GM19438 (cell line): ENCODE measurements at regions not wholly inside any gene's neighbourhood (a gene's known extent, or its start where the extent isn't known, plus 50 kb on each side); places are given as distances from the start of the nearest gene placed in this dataset.
"Not testable (repeated sequence)": the region's sequence is repeated elsewhere in the genome, so short reads cannot be mapped to it uniquely, and the experiment has no call there.

ENCODE experiments used
- ATAC-seq: cut with Tn5 transposase; IDR thresholded peaks from one replicate; pipeline ENCODE4 v1.9.1; 2021; ENCODE audit warnings: low read depth; ENCODE audit not compliant: unreplicated experiment

DNA sequence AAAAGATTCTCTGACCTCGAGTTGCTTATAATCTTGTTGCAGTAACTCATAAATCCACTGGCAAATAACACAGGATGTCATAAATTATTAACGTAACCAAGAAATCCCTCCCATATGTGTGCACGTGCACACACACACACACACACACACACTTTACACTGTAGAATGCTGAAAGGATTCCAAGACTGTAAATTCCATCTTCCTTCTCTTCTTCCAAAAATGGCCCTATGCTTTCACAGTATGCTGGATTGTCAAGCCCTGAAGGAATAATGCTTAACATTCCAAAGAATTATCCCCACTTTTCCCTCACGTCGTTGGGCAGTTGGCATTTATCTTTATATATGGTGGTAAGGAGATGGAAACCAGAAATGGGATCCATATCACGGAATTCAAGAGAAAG, 117.5 kb upstream of the CRIM1 start:
- no peak for ATAC-seq

DNA sequence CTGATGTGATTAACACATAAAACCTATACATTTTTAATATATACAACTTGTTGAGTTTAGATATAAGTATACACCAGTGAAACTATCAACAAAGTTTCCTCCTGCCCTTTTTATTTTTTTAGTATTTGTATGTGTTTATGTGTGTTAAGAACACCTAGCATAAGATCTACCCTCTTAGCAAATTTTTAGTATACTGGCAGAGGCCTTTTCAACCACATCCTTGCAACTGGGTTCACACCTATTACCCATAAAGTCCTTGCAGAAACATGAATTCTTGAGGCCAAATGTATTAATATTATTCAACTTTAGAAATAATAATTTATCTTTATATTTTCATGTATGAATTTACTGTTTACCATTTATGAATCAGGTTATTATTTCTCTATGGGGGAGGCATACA, 119.7 kb upstream of the CRIM1 start:
- no peak for ATAC-seq

DNA sequence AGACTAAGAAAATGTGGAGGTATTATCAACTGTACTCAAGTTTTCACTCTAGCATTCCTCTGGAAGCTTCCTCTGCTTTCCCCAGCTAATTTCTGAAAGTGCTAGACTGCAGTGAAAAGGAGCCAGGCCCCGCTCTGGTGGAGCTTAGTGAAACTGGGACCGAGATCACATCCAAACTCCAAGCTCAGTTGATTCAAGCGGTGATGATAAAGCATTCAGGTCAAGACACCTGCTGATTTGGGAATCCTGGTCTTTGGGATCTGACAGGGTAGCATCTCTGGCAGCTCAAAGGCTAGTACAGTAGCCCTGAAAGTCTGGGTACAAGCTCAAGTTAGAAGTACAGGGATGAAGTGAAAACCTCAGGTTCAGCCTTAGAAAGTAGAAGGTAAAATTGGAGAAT, 120.2 kb upstream of the CRIM1 start:
- no peak for ATAC-seq

DNA sequence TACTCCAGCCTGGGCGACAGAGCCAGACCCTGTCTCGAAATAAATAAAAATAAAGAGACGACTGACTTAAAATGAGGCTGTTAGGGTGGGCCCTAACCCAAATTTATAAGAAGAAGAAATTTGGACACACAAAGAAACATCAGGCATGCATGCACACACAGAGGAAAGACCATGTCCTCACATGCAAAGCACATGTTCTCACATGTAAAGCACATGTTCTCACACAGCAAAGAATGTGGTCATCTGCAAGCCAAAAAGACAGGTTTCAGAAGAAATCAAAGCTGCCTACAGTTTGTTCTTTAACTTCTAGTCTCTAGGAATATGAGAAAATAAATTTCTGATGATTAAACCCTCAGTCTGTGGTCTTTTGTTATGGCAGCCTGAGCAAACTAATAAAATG, 132.3 kb upstream of the CRIM1 start:
- ATAC-seq, result no peak

DNA sequence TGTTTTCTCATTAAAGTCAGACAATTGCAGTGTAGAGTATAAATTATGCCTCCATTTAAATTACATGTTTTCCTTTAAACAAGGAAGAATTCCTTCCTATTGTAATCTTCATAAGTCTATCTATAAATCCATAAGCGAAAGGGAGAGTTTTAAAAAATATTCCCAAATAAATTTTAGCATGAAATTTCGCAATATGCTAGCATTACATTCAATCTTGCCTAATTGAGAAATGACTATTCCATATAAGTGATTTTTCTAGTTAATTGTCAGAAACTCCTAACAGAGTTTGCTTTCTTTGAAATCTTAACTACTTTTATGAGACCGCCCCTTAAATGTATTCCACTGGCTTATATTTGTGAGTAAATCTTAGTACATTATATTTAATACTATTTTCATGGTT, 133.1 kb upstream of the CRIM1 start:
- ATAC-seq, result no peak

DNA sequence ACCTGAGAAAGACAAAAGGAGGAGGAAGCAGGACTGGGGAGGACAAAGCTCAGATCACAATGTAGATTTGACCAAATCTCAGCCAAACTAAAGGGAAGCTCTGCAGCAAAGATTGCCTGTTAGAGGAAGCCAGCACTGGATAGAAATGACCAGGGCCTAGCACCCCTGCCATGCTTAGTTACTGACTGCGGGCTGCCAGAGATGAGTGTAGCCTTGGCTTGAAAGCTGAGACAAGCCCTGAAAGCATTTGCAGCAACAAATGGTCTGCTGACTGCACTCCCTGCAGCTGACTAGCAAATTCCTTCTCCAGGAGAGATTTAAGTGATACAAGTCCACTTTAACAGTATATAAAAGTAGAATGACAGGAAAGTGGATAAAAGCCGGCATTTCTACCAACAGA, 140.9 kb upstream of the CRIM1 start:
- no peak for ATAC-seq

DNA sequence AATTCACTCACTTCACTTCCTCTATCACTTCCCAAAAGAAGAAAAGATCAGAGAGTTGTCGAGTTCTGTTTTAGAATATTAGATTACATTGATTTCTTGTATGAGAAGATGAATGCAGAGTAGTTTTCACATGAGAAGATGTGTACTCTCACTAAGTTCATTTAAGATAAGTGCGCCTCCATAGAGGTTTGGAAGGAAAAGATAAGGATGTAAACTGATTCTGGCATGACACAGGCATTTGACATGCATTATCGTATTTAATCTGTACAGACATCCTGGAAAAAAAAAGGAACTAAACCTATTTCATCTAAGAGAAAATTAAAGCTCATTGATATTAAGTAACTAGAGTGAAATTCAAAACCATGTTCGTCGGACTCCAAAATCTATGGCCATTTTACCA, 152.2 kb upstream of the CRIM1 start:
- ATAC-seq, result no peak

DNA sequence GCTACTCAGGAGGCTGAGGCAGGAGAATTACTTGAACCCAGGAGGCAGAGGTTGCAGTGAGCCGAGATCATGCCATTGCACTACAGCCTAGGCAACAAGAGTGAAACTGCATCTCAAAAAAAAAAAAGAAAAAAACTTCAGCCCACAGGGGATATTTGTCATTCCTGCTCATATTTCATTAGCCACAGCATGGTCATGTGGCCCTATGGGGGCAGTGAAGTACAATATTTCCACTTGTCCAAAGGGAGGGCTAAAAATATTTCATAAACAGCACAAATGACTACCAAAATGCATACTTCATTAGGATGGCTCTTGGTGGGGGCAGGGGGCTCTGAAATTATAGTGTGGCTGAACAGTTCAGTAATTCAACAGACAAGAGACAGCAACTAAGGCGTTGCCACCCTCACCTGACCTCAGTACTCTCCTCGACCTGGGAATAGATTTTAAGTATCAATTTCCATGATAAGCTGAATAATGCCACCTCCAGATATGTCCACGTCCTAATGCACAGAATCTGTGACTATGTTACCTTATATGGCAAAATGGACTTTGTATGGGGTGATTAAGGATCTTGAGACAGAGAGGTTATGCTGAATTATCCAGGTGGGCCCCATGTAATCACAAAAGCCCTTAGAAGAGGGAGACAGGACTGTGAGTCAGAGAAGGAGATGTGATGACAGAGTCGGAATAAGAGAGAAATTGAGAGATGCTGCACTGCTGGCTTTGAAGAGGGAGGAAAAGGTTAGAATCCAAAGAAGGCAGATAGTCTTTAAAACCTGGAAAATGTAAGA, 158.2 kb upstream of the CRIM1 start:
- no peak for ATAC-seq

DNA sequence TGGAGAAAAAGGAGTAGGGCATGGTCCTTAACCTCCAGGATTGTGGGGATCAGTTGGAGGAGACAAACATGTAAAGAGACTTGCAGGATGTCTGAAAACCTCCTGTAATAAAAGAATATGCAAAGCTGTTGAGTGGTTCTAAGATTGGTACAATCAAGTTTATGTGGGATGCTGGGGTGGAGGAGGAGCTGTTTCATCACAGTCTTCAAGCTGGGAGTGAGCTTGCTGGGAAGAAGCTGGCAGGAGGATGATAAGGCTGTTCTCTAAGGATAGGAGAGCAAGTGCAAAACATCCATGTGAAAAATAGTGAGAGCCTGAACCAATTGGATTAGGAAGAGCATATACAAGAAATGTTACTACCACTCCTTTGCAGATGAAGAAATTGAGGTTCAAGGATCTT, 161.9 kb upstream of the CRIM1 start:
- ATAC-seq, result no peak

DNA sequence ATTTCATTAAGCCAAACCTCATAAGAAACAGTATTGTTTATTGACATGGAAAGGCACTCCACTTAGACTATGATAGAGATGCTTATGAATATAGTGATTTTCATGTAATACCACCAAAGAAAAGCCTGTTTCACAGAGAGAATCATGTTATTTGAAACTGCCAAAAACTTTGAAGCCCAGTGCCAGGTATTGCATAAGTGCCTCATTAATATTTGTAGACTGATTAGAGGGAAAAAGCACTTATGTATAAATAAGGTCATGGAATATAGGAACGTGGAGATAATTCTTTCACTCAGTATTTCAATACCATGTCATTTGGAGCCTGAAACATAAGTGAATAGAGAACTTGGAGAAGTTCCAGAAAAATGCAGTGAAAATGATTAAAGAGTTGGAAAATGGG, 162.6 kb upstream of the CRIM1 start:
- no peak for ATAC-seq

DNA sequence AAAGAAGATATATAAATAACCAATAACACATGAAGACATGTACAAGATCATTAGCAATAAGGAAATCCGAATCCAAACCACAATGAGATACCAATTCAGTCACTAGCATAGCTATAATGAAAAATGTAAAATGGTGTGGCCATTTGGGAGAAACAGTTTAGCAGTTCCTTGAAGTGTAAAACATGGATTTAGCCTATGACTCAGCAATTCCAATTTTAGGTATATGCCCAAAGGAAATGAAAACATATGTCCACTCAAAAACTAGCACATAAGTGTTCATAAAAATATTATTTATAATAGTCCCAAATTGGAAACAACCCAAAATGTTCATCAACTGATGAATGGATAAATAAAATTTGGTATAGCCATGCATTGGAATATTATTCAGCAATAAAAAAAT, 165.5 kb upstream of the CRIM1 start:
- no peak for ATAC-seq

DNA sequence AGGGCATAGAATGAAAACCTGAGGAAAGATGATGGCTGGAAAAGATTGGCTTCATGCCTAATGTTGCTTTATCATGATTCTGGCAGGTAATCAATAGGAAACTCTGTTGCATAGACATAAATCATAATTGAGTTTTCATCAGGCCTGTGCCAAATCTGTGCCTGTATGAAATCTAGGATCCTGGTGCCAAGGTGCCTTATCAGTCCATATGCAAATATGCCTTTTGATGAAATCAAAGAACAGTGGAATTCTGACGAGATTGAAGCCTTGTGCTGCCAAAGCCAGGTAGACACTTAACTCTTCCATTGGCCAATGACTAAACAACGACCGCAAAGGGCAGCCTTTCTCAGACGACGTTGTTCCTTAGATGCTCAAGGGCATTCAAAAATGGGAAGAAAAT, 170.0 kb upstream of the CRIM1 start:
- ATAC-seq, result no peak

DNA sequence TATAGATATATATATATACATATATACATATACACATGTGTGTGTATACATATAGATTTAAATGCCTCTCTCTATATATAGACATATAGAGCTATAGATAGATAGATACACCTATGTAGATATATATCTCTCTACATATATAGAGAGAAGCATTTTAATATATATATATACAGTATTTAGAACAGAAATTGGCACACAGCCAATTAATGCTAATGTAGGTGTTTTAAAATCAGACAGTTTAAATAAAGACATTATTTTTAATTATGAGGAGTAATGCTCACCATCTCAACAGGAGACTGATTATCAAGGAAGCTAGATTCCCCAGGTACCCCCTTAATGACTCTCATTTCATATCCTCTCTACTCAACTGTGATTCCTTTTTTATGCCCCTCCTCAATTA, 170.7 kb upstream of the CRIM1 start:
- no peak for ATAC-seq

DNA sequence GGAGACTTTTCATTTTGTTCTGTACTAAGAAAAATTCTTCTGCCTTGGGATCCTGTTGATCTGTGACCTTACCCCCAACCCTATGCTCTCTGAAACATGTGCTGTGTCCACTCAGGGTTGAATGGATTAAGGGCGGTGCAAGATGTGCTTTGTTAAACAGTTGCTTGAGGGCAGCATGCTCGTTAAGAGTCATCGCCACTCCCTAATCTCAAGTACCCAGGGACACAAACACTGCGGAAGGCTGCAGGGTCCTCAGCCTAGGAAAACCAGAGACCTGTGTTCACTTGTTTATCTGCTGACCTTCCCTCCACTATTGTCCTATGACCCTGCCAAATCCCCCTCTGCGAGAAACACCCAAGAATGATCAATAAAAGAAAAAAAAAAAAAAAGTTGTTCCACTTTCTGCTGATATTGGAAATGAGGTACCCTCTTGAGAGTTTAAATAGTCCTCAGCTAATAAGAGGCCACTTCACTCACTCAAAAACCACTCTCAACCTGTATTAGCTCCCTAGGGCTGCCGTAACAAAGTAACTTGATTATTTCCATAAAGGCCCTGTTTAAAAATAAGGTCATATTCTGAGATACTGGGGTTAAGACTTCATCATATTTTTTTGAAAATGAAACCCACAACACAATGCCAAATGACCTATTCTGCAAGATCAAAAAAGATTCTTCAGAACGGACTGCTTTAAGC, 174.6 kb upstream of the CRIM1 start:
- not testable (repeated sequence) for ATAC-seq

DNA sequence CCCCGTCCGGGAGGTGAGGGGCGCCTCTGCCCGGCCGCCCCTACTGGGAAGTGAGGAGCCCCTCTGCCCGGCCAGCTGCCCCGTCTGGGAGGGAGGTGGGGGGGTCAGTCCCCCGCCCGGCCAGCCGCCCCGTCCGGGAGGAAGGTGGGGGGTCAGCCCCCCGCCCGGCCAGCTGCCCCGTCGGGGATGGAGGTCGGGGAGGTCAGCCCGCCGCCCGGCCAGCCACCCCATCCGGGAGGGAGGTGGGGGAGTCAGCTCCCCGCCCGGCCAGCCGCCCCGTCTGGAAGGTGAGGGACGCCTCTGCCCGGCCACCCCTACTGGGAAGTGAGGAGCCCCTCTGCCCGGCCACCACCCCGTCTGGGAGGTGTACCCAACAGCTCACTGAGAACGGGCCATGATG, 175.3 kb upstream of the CRIM1 start:
- ATAC-seq, result not testable (repeated sequence)

DNA sequence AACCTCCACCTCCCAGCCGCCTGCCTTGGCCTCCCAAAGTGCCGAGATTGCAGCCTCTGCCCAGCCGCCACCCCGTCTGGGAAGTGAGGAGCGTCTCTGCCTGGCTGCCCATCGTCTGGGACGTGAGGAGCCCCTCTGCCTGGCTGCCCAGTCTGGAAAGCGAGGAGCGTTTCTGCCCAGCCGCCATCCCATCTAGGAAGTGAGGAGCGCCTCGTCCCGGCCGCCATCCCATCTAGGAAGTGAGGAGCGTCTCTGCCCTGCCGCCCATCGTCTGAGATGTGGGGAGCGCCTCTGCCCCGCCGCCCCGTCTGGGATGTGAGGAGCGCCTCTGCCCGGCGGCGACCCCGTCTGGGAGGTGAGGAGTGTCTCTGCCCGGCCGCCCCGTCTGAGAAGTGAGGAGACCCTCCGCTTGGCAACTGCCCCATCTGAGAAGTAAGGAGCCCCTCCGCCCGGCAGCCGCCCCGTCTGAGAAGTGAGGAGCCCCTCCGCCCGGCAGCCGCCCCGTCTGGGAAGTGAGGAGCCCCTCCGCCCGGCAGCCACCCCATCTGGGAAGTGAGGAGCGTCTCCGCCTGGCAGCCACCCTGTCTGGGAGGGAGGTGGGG, 175.8 kb upstream of the CRIM1 start:
- not testable (repeated sequence) for ATAC-seq

DNA sequence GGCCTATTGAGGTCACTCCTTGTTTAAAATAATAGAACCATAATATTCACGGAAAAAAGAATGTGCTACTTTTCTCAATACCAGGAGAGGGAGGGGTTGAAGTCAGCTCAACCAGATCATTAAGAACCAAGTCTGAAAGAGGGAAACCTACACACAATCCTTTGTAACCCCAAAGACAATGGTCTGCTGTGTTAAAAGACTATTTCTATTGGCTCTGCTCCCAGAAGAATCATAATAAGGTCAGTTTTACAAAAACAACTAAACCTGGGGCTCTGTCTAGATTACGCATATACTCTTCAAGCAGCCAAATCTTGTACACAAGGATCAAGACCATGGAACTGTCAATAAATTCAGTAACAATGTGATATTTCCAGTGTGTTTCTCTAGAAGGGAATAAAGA, 177.2 kb upstream of the CRIM1 start:
- ATAC-seq, result no peak

DNA sequence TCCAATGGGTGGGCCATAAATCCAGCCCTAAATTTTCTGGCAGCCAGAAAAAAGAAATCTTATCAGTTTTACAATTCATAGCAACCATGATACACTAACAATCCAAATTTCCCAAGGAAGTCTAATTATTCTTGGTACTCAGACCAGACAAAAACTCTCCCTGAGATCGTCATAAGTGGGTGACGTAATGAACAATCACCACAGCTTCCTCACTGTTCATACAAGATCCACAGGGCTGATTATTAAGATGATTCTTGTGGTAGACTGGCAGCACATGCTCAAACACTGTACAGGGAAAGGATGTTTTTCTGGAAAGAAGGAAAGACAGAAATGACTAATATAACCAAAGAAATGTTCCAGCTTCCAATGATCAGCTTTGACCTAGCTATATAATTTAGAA, 178.3 kb upstream of the CRIM1 start:
- no peak for ATAC-seq

DNA sequence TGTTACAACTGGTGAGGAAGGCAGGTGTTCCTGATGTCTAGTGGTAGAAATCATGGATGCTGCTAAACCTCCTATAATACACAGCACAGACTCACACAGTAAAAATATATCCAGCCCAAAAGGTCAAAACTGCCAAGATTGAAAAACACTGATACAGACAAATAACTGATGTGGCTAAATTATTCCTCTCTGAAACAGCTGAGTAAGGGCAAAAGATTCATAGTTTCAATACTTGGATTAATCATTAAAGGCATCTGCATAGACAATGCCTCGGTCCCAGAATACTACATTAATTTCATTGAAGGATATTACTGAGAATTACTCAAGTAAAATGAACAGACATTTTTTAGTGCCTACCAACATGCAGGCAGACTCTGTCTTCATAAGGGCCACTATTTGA, 180.7 kb upstream of the CRIM1 start:
- ATAC-seq, result no peak

DNA sequence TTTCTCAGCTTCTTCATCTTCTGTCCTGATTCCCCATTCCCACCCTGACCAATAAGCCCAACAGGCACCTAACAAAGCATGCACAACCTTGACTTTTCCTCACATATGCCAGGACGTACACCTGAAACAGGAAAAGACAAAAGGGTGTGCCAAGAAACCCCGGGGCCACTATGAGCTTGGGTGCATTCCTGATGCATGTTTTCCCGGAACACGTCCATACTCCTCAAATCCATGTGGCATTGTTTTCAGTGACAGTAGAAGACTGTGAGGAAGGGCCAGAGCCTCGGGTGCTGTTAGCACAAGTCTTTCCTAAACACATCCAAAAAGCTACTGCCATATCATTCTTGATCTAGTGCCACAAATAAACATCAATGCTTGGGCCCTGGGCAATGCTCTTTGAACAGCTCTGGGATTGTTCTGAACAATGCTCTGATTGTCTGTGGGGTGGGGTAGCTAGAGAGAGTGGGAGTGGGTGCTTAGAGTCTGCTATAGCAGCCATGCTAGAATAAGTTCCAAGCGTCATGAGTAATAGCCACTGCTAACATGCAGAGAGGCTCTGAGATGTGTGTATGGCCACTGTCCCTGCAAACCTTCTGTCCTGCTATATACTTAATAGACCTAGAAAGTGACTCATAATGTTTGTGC, 181.7 kb upstream of the CRIM1 start:
- no peak for ATAC-seq

DNA sequence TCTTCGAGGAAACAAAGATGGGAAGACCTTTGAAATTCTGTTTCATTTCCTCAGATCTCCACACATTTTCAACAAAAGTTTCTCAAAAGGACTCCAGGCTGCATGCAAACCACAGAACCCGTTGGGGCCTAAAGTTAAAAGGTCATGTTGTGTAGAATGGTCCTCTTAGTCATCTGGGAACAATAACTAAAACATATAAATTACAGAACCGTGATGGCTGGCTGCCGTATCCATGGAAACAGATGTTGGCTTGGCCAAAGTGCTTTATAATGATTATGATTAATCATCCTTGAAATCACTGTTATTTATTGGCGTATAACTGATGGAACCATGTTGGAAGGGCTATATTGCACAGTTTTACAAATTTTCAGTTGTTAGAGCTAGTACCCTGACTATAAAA, 182.8 kb upstream of the CRIM1 start:
- ATAC-seq, result no peak
